ENCODE measurements at regions not wholly inside any gene's neighbourhood (a gene's known extent, or its start where the extent isn't known, plus 50 kb on each side); places are given as distances from the start of the nearest gene placed in this dataset.

- Mint-ChIP-seq H3K4me3 (no peak overlapping the region), H3K27me3 (no peaks in the 10 kb centered on the region), H3K27ac (no peak overlapping the region), H3K36me3 (ENCODE audit: low read depth) (no peaks in the 10 kb centered on the region), H3K9me3 (no peaks in the 10 kb centered on the region), H3K4me1 (no peaks in the 10 kb centered on the region)
- ChIA-PET POLR2A (no interaction called here), CTCF (no interaction called here)
- no peak for DNase-seq
Observed at GRCh38 chr6:163892824-163893561, 478.5 kb downstream of the QKI start.

GRCh38 chr6:163889904-163890514 is 475.5 kb downstream of the QKI start:
- H3K27ac Mint-ChIP-seq, result no peak overlapping the region
- H3K4me3 Mint-ChIP-seq, result no peak overlapping the region
- no peaks in the 10 kb centered on the region for H3K36me3 Mint-ChIP-seq (ENCODE audit: low read depth)
- no peaks in the 10 kb centered on the region for H3K27me3 Mint-ChIP-seq
- no peak for DNase-seq
- POLR2A ChIA-PET, result no interaction called here
- CTCF ChIA-PET, result no interaction called here
- no peaks in the 10 kb centered on the region for H3K4me1 Mint-ChIP-seq
- no peaks in the 10 kb centered on the region for H3K9me3 Mint-ChIP-seq

GRCh38 chr6:163888030-163888819 is 473.7 kb downstream of the QKI start:
- ChIA-PET CTCF (no interaction called here), POLR2A (no interaction called here)
- Mint-ChIP-seq H3K27me3 (peaks cover 2% of the 10 kb centered on the region), H3K4me1 (no peaks in the 10 kb centered on the region), H3K27ac (no peak overlapping the region), H3K9me3 (no peaks in the 10 kb centered on the region), H3K4me3 (no peak overlapping the region), H3K36me3 (ENCODE audit: low read depth) (no peaks in the 10 kb centered on the region)
- DNase-seq, result no peak

GRCh38 chr6:163886428-163886827 is 471.9 kb downstream of the QKI start:
- DNase-seq, result no peak
- Mint-ChIP-seq H3K4me3 (no peak overlapping the region), H3K27ac (no peak overlapping the region), H3K27me3 (peaks cover 2% of the 10 kb centered on the region), H3K36me3 (ENCODE audit: low read depth) (no peaks in the 10 kb centered on the region), H3K4me1 (no peaks in the 10 kb centered on the region), H3K9me3 (no peaks in the 10 kb centered on the region)
- CTCF ChIA-PET, result no interaction called here
- POLR2A ChIA-PET, result no interaction called here

- Mint-ChIP-seq H3K27ac (no peak overlapping the region), H3K9me3 (no peaks in the 10 kb centered on the region), H3K4me1 (no peaks in the 10 kb centered on the region), H3K36me3 (ENCODE audit: low read depth) (no peaks in the 10 kb centered on the region), H3K27me3 (peaks cover 2% of the 10 kb centered on the region), H3K4me3 (no peak overlapping the region)
- ChIA-PET CTCF (no interaction called here), POLR2A (no interaction called here)
- DNase-seq, result no peak
Observed at GRCh38 chr6:163883984-163884383, 469.5 kb downstream of the QKI start.

- H3K27me3 Mint-ChIP-seq, result no peaks in the 10 kb centered on the region
- H3K4me1 Mint-ChIP-seq, result no peaks in the 10 kb centered on the region
- ChIA-PET CTCF (no interaction called here), POLR2A (no interaction called here)
- H3K9me3 Mint-ChIP-seq, result no peaks in the 10 kb centered on the region
- H3K4me3 Mint-ChIP-seq, result no peak overlapping the region
- H3K36me3 Mint-ChIP-seq (ENCODE audit: low read depth), result no peaks in the 10 kb centered on the region
- H3K27ac Mint-ChIP-seq, result no peak overlapping the region
- DNase-seq, result no peak
Observed at GRCh38 chr6:163878698-163879097, 464.2 kb downstream of the QKI start.

GRCh38 chr6:163877877-163878639 is 463.5 kb downstream of the QKI start:
- H3K27ac Mint-ChIP-seq, result no peak overlapping the region
- H3K27me3 Mint-ChIP-seq, result no peaks in the 10 kb centered on the region
- no peaks in the 10 kb centered on the region for H3K9me3 Mint-ChIP-seq
- no peak overlapping the region for H3K4me3 Mint-ChIP-seq
- ChIA-PET CTCF (no interaction called here), POLR2A (no interaction called here)
- no peak for DNase-seq
- no peaks in the 10 kb centered on the region for H3K4me1 Mint-ChIP-seq
- H3K36me3 Mint-ChIP-seq (ENCODE audit: low read depth), result no peaks in the 10 kb centered on the region

GRCh38 chr6:163876391-163876790 is 461.9 kb downstream of the QKI start:
- no peak for DNase-seq
- POLR2A ChIA-PET, result no interaction called here
- CTCF ChIA-PET, result interaction anchor here (0.6 kb wide), 1 partner anchor 11 kb away, joined by 3 read pairs; no protein-coding TSS in a partner anchor
- H3K36me3 Mint-ChIP-seq (ENCODE audit: low read depth), result no peaks in the 10 kb centered on the region
- no peaks in the 10 kb centered on the region for H3K27me3 Mint-ChIP-seq
- H3K4me3 Mint-ChIP-seq, result no peak overlapping the region
- no peaks in the 10 kb centered on the region for H3K9me3 Mint-ChIP-seq
- no peak overlapping the region for H3K27ac Mint-ChIP-seq
- H3K4me1 Mint-ChIP-seq, result no peaks in the 10 kb centered on the region

GRCh38 chr6:163874784-163875183 is 460.3 kb downstream of the QKI start:
- ChIA-PET CTCF (no interaction called here), POLR2A (no interaction called here)
- H3K4me1 Mint-ChIP-seq, result no peaks in the 10 kb centered on the region

GRCh38 chr6:163872335-163872734 is 457.8 kb downstream of the QKI start:
- CTCF ChIA-PET, result no interaction called here
- DNase-seq, result no peak
- POLR2A ChIA-PET, result no interaction called here
- Mint-ChIP-seq H3K4me3 (no peak overlapping the region), H3K9me3 (no peaks in the 10 kb centered on the region), H3K36me3 (ENCODE audit: low read depth) (no peaks in the 10 kb centered on the region), H3K27me3 (no peaks in the 10 kb centered on the region), H3K27ac (no peak overlapping the region), H3K4me1 (no peaks in the 10 kb centered on the region)

More at GRCh38 chr6:163874784-163875183, 460.3 kb downstream of the QKI start:
- Mint-ChIP-seq H3K9me3 (no peaks in the 10 kb centered on the region), H3K27ac (no peak overlapping the region), H3K27me3 (no peaks in the 10 kb centered on the region), H3K36me3 (ENCODE audit: low read depth) (no peaks in the 10 kb centered on the region), H3K4me3 (no peak overlapping the region)
- no peak for DNase-seq

- DNase-seq, result no peak
- POLR2A ChIA-PET, result no interaction called here
- H3K4me3 Mint-ChIP-seq, result no peak overlapping the region
- no peak overlapping the region for H3K27ac Mint-ChIP-seq
- H3K27me3 Mint-ChIP-seq, result no peaks in the 10 kb centered on the region
- H3K9me3 Mint-ChIP-seq, result no peaks in the 10 kb centered on the region
- no peaks in the 10 kb centered on the region for H3K4me1 Mint-ChIP-seq
- CTCF ChIA-PET, result interaction anchor here (0.9 kb wide), 1 partner anchor 248 kb away, joined by 3 read pairs; no protein-coding TSS in a partner anchor
- H3K36me3 Mint-ChIP-seq (ENCODE audit: low read depth), result no peaks in the 10 kb centered on the region
Observed at GRCh38 chr6:163871616-163872015, 457.1 kb downstream of the QKI start.

GRCh38 chr6:163867518-163868292 is 453.2 kb downstream of the QKI start:
- Mint-ChIP-seq H3K27ac (no peak overlapping the region), H3K9me3 (no peaks in the 10 kb centered on the region), H3K27me3 (no peaks in the 10 kb centered on the region), H3K4me3 (no peak overlapping the region), H3K36me3 (ENCODE audit: low read depth) (no peaks in the 10 kb centered on the region), H3K4me1 (no peaks in the 10 kb centered on the region)
- no peak for DNase-seq
- POLR2A ChIA-PET, result no interaction called here
- CTCF ChIA-PET, result no interaction called here

- DNase-seq, result no peak
- ChIA-PET POLR2A (no interaction called here), CTCF (no interaction called here)
- Mint-ChIP-seq H3K4me1 (no peaks in the 10 kb centered on the region), H3K27ac (no peak overlapping the region), H3K36me3 (ENCODE audit: low read depth) (no peaks in the 10 kb centered on the region), H3K9me3 (no peaks in the 10 kb centered on the region), H3K27me3 (peaks cover 4% of the 10 kb centered on the region), H3K4me3 (no peak overlapping the region)
Observed at GRCh38 chr6:163866192-163866591, 451.7 kb downstream of the QKI start.
